GM21367 (cell line): ENCODE measurements at regions not wholly inside any gene's neighbourhood (a gene's known extent, or its start where the extent isn't known, plus 50 kb on each side); places are given as distances from the start of the nearest gene placed in this dataset.
"Not testable (repeated sequence)": the region's sequence is repeated elsewhere in the genome, so short reads cannot be mapped to it uniquely, and the experiment has no call there.

Experiments used
- ATAC-seq: cut with Tn5 transposase; IDR thresholded peaks from one replicate; pipeline ENCODE4 v1.9.1; 2021; ENCODE audit not compliant: unreplicated experiment

- ATAC-seq: not testable (repeated sequence)
These were observed 932.9 kb downstream of the TUBA3C start for GRCh38 chr13:18248533-18249240.

- not testable (repeated sequence) for ATAC-seq
These were observed 941.5 kb downstream of the TUBA3C start for GRCh38 chr13:18240086-18240485.

GRCh38 chr13:18238586-18238985 lies 943.0 kb downstream of the TUBA3C start:
- not testable (repeated sequence) for ATAC-seq

- no peak for ATAC-seq
These were observed 945.2 kb downstream of the TUBA3C start for GRCh38 chr13:18236528-18236815.

- ATAC-seq: no peak
These were observed 945.7 kb downstream of the TUBA3C start for GRCh38 chr13:18235756-18236527.

GRCh38 chr13:18235172-18235571 lies 946.5 kb downstream of the TUBA3C start:
- no peak for ATAC-seq

- not testable (repeated sequence) for ATAC-seq
These were observed 947.2 kb downstream of the TUBA3C start for GRCh38 chr13:18234451-18234850.

- ATAC-seq: no peak
These were observed 947.8 kb downstream of the TUBA3C start for GRCh38 chr13:18233783-18234299.

- ATAC-seq: no peak
These were observed 948.4 kb downstream of the TUBA3C start for GRCh38 chr13:18232994-18233782.

- ATAC-seq: no peak
These were observed 949.2 kb downstream of the TUBA3C start for GRCh38 chr13:18232298-18232993.

- ATAC-seq: not testable (repeated sequence)
These were observed 957.2 kb downstream of the TUBA3C start for GRCh38 chr13:18224411-18224810.

- ATAC-seq: not testable (repeated sequence)
These were observed 966.9 kb downstream of the TUBA3C start for GRCh38 chr13:18214689-18215088.

- not testable (repeated sequence) for ATAC-seq
These were observed 968.1 kb downstream of the TUBA3C start for GRCh38 chr13:18213511-18213910.

- peak; percentile 39 for ATAC-seq
These were observed 968.8 kb downstream of the TUBA3C start for GRCh38 chr13:18212873-18213272.

GRCh38 chr13:18211752-18212560 lies 969.7 kb downstream of the TUBA3C start:
- ATAC-seq: peak; percentile 87

- not testable (repeated sequence) for ATAC-seq
These were observed 976.9 kb downstream of the TUBA3C start for GRCh38 chr13:18204614-18205178.

GRCh38 chr13:18195365-18195678 lies 986.3 kb downstream of the TUBA3C start:
- ATAC-seq: not testable (repeated sequence)

- not testable (repeated sequence) for ATAC-seq
These were observed 986.8 kb downstream of the TUBA3C start for GRCh38 chr13:18194631-18195364.

GRCh38 chr13:18194104-18194503 lies 987.5 kb downstream of the TUBA3C start:
- not testable (repeated sequence) for ATAC-seq
